ENCODE measurements at regions not wholly inside any gene's neighbourhood (a gene's known extent, or its start where the extent isn't known, plus 50 kb on each side); places are given as distances from the start of the nearest gene placed in this dataset.
"Not testable (repeated sequence)": the region's sequence is repeated elsewhere in the genome, so short reads cannot be mapped to it uniquely, and the experiment has no call there.

GRCh38 chr11:115629456-115630015, 125.3 kb upstream of the CADM1 start:
- no peak for DNase-seq (ENCODE audit: low read depth in 1 of 2, low spot score in 1 of 2)

GRCh38 chr11:115627666-115628460, 123.6 kb upstream of the CADM1 start:
- no peak for DNase-seq (ENCODE audit: low read depth in 1 of 2, low spot score in 1 of 2)

- DNase-seq (ENCODE audit: low read depth in 1 of 2, low spot score in 1 of 2) = no peak
Measured at GRCh38 chr11:115627071-115627470, 122.9 kb upstream of the CADM1 start.

- no peak for DNase-seq (ENCODE audit: low read depth in 1 of 2, low spot score in 1 of 2)
Measured at GRCh38 chr11:115626414-115626813, 122.2 kb upstream of the CADM1 start.

GRCh38 chr11:115625502-115625901, 121.3 kb upstream of the CADM1 start:
- no peak for DNase-seq (ENCODE audit: low read depth in 1 of 2, low spot score in 1 of 2)

GRCh38 chr11:115624065-115624464, 119.8 kb upstream of the CADM1 start:
- DNase-seq (ENCODE audit: low read depth in 1 of 2, low spot score in 1 of 2) = no peak

- DNase-seq (ENCODE audit: low read depth in 1 of 2, low spot score in 1 of 2) = no peak
Measured at GRCh38 chr11:115623021-115623451, 118.8 kb upstream of the CADM1 start.

- no peak for DNase-seq (ENCODE audit: low read depth in 1 of 2, low spot score in 1 of 2)
Measured at GRCh38 chr11:115618428-115618827, 114.2 kb upstream of the CADM1 start.

- no peak for DNase-seq (ENCODE audit: low read depth in 1 of 2, low spot score in 1 of 2)
Measured at GRCh38 chr11:115617767-115618166, 113.6 kb upstream of the CADM1 start.

- no peak for DNase-seq (ENCODE audit: low read depth in 1 of 2, low spot score in 1 of 2)
Measured at GRCh38 chr11:115616971-115617370, 112.8 kb upstream of the CADM1 start.

- DNase-seq (ENCODE audit: low read depth in 1 of 2, low spot score in 1 of 2) = no peak
Measured at GRCh38 chr11:115613986-115614632, 109.9 kb upstream of the CADM1 start.

GRCh38 chr11:115613004-115613403, 108.8 kb upstream of the CADM1 start:
- DNase-seq (ENCODE audit: low read depth in 1 of 2, low spot score in 1 of 2) = no peak

GRCh38 chr11:115612046-115612730, 108.0 kb upstream of the CADM1 start:
- no peak for DNase-seq (ENCODE audit: low read depth in 1 of 2, low spot score in 1 of 2)

GRCh38 chr11:115611343-115611742, 107.1 kb upstream of the CADM1 start:
- DNase-seq (ENCODE audit: low read depth in 1 of 2, low spot score in 1 of 2) = no peak

- DNase-seq (ENCODE audit: low read depth in 1 of 2, low spot score in 1 of 2) = no peak
Measured at GRCh38 chr11:115610908-115611307, 106.7 kb upstream of the CADM1 start.

- DNase-seq (ENCODE audit: low read depth in 1 of 2, low spot score in 1 of 2) = not testable (repeated sequence)
Measured at GRCh38 chr11:115610234-115610633, 106.0 kb upstream of the CADM1 start.

- DNase-seq (ENCODE audit: low read depth in 1 of 2, low spot score in 1 of 2) = no peak
Measured at GRCh38 chr11:115608976-115609375, 104.8 kb upstream of the CADM1 start.

- DNase-seq (ENCODE audit: low read depth in 1 of 2, low spot score in 1 of 2) = no peak
Measured at GRCh38 chr11:115607621-115608221, 103.5 kb upstream of the CADM1 start.

- DNase-seq (ENCODE audit: low read depth in 1 of 2, low spot score in 1 of 2) = no peak
Measured at GRCh38 chr11:115606498-115607220, 102.4 kb upstream of the CADM1 start.

- DNase-seq (ENCODE audit: low read depth in 1 of 2, low spot score in 1 of 2) = no peak
Measured at GRCh38 chr11:115605871-115606497, 101.8 kb upstream of the CADM1 start.

Measured in stimulated activated CD4-positive, alpha-beta T cell treated with anti-CD3 and anti-CD28 coated beads, Interleukin-15, amount 100 ng/mL, for 1 hour (primary cell).